ENCODE measurements at regions not wholly inside any gene's neighbourhood (a gene's known extent, or its start where the extent isn't known, plus 50 kb on each side); places are given as distances from the start of the nearest gene placed in this dataset.

DNA sequence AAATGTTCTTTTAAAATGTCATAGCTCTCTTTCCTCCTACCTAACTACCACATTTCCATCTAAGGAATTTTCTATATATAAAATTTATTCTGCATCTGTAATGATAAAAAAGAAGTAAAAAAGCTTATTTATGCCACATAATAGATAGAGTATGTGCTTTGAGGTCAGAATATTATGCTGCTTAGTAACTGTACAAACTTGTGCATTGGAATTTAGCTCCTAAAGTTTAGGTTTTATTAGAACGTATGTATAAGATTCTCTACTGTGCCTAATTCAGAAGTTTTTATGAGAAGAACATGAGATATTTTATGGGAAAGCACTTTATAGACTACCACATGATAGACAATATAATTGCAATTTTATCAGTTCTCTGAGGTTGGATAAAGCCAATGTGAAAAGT is 384.6 kb downstream of the SLC16A7 start:
- no peak for TF ChIP-seq EZH2phosphoT487 (IDR thresholded peaks at IDR 0.05; ENCODE audit: low read depth)
- TF ChIP-seq, protein P1, sequence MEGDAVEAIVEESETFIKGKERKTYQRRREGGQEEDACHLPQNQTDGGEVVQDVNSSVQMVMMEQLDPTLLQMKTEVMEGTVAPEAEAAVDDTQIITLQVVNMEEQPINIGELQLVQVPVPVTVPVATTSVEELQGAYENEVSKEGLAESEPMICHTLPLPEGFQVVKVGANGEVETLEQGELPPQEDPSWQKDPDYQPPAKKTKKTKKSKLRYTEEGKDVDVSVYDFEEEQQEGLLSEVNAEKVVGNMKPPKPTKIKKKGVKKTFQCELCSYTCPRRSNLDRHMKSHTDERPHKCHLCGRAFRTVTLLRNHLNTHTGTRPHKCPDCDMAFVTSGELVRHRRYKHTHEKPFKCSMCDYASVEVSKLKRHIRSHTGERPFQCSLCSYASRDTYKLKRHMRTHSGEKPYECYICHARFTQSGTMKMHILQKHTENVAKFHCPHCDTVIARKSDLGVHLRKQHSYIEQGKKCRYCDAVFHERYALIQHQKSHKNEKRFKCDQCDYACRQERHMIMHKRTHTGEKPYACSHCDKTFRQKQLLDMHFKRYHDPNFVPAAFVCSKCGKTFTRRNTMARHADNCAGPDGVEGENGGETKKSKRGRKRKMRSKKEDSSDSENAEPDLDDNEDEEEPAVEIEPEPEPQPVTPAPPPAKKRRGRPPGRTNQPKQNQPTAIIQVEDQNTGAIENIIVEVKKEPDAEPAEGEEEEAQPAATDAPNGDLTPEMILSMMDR (IDR thresholded peaks at IDR 0.05; ENCODE audit: low read depth, low read length) = no peak
- H3K4me1 ChIP-seq (ENCODE audit: low read length) = no peaks in the 10 kb centered on the region
- H3K9ac ChIP-seq (ENCODE audit: low read length) = no peak overlapping the region
- no peaks in the 10 kb centered on the region for H3K79me2 ChIP-seq (ENCODE audit: low read length)
- H3K27me3 ChIP-seq (ENCODE audit: low read depth, low read length) = no peaks in the 10 kb centered on the region
- H2AFZ ChIP-seq (ENCODE audit: low read depth, low read length) = no peak overlapping the region
- H3K9me3 ChIP-seq (ENCODE audit: insufficient read depth, low read length) = no peaks in the 10 kb centered on the region
- H3K4me3 ChIP-seq (ENCODE audit: low read length) = no peak overlapping the region
- H4K20me1 ChIP-seq (ENCODE audit: insufficient read depth, low read length) = no peaks in the 10 kb centered on the region
- no peaks in the 10 kb centered on the region for H3K36me3 ChIP-seq (replicated peaks; ENCODE audit: low read depth, low read length)
- H3K27ac ChIP-seq (ENCODE audit: low read length) = no peak overlapping the region
- H3K4me2 ChIP-seq (ENCODE audit: low read length) = no peak overlapping the region

DNA sequence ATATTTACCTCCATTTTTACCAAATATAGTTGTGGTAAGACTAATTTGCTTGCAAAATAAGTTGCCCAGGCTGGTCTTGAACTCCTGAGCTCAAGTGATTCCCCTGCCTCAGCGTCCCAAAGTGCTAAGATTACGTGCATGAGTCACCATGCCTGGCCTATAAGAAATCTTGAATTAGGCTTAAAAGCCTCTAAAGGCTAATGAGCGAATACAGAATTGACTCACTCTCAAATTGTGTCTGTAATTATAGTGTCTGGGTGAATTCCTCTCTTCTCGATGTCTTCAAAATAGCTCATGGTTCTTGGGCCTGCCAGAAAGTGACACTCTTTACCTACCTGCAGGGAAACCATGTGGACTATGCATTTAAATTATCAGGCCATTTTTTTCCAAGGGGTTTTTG is 403.5 kb downstream of the SLC16A7 start:
- H3K4me3 ChIP-seq (ENCODE audit: low read length) = no peak overlapping the region
- TF ChIP-seq EZH2phosphoT487 (IDR thresholded peaks at IDR 0.05; ENCODE audit: low read depth) = no peak
- TF ChIP-seq, protein P1 (IDR thresholded peaks at IDR 0.05; ENCODE audit: low read depth, low read length) = no peak

DNA sequence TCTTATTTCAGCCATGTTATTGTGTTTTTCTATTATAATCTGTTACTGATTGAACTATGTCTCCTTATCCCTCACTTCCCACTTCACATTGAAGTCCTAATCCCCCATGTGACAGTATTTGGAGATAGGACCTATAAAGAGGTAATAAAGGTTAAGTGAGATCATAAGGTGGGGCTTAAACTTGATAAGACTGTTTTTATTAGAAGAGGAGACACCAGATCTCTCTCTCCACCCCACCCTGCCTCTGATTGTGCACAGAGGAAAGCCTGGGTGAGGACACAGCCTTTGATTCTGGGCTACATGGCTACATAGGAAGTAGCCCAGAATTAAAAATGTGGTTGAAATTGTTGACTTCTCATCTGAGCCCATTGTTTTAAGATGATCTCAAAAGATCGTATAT is 414.7 kb downstream of the SLC16A7 start:
- H3K36me3 ChIP-seq (replicated peaks; ENCODE audit: low read depth, low read length) = no peaks in the 10 kb centered on the region
- H2AFZ ChIP-seq (ENCODE audit: low read depth, low read length) = no peak overlapping the region
- H3K9me3 ChIP-seq (ENCODE audit: insufficient read depth, low read length) = no peaks in the 10 kb centered on the region
- no peaks in the 10 kb centered on the region for H3K27me3 ChIP-seq (ENCODE audit: low read depth, low read length)
- no peaks in the 10 kb centered on the region for H3K79me2 ChIP-seq (ENCODE audit: low read length)
- H3K9ac ChIP-seq (ENCODE audit: low read length) = no peak overlapping the region
- no peak overlapping the region for H3K4me2 ChIP-seq (ENCODE audit: low read length)
- no peaks in the 10 kb centered on the region for H3K4me1 ChIP-seq (ENCODE audit: low read length)
- no peak overlapping the region for H3K4me3 ChIP-seq (ENCODE audit: low read length)
- no peak overlapping the region for H3K27ac ChIP-seq (ENCODE audit: low read length)
- TF ChIP-seq, protein P1 (IDR thresholded peaks at IDR 0.05; ENCODE audit: low read depth, low read length) = no peak
- no peak for TF ChIP-seq EZH2phosphoT487 (IDR thresholded peaks at IDR 0.05; ENCODE audit: low read depth)
- H4K20me1 ChIP-seq (ENCODE audit: insufficient read depth, low read length) = no peaks in the 10 kb centered on the region

More for the DNA sequence above, 403.5 kb downstream of the SLC16A7 start:
- Histone ChIP-seq H3K27ac (ENCODE audit: low read length) (no peak overlapping the region), H3K79me2 (ENCODE audit: low read length) (no peaks in the 10 kb centered on the region), H3K4me1 (ENCODE audit: low read length) (no peaks in the 10 kb centered on the region), H2AFZ (ENCODE audit: low read depth, low read length) (no peak overlapping the region), H3K36me3 (replicated peaks; ENCODE audit: low read depth, low read length) (no peaks in the 10 kb centered on the region), H4K20me1 (ENCODE audit: insufficient read depth, low read length) (no peaks in the 10 kb centered on the region), H3K9me3 (ENCODE audit: insufficient read depth, low read length) (no peaks in the 10 kb centered on the region), H3K27me3 (ENCODE audit: low read depth, low read length) (no peaks in the 10 kb centered on the region), H3K4me2 (ENCODE audit: low read length) (no peak overlapping the region), H3K9ac (ENCODE audit: low read length) (no peak overlapping the region)

DNA sequence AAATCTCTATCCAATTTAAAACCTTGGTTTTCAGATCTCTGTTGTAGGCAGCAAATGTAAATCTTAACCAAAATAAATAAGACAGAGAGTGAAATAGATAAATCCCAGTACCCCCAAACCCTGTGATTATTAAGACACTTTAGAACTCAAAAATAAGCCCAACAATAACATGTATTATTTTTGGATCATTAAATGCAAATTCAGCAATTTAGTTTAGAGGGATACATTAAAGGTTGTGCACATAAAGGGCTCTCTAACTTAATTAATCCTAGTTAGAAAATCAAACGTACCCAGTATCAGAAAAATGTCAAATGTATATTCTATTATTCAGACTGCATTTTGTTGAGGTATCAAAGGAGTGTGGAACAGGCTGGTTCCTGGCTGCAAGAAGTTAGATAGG is 416.8 kb downstream of the SLC16A7 start:
- no peaks in the 10 kb centered on the region for H4K20me1 ChIP-seq (ENCODE audit: insufficient read depth, low read length)
- no peaks in the 10 kb centered on the region for H3K4me1 ChIP-seq (ENCODE audit: low read length)
- no peak overlapping the region for H3K27ac ChIP-seq (ENCODE audit: low read length)
- H3K27me3 ChIP-seq (ENCODE audit: low read depth, low read length) = no peaks in the 10 kb centered on the region
- no peaks in the 10 kb centered on the region for H3K9me3 ChIP-seq (ENCODE audit: insufficient read depth, low read length)
- no peak for TF ChIP-seq EZH2phosphoT487 (IDR thresholded peaks at IDR 0.05; ENCODE audit: low read depth)
- TF ChIP-seq, protein P1 (IDR thresholded peaks at IDR 0.05; ENCODE audit: low read depth, low read length) = no peak
- no peaks in the 10 kb centered on the region for H3K36me3 ChIP-seq (replicated peaks; ENCODE audit: low read depth, low read length)
- no peak overlapping the region for H3K9ac ChIP-seq (ENCODE audit: low read length)
- H2AFZ ChIP-seq (ENCODE audit: low read depth, low read length) = no peak overlapping the region
- H3K4me2 ChIP-seq (ENCODE audit: low read length) = no peak overlapping the region
- H3K79me2 ChIP-seq (ENCODE audit: low read length) = no peaks in the 10 kb centered on the region
- no peak overlapping the region for H3K4me3 ChIP-seq (ENCODE audit: low read length)

All from OCI-LY3 (cell line).